GM21423 (cell line): ENCODE measurements at regions not wholly inside any gene's neighbourhood (a gene's known extent, or its start where the extent isn't known, plus 50 kb on each side); places are given as distances from the start of the nearest gene placed in this dataset.

ENCODE experiments used
- ATAC-seq: cut with Tn5 transposase; IDR thresholded peaks from one replicate; pipeline ENCODE4 v1.9.1; 2021; ENCODE audit warnings: mild to moderate bottlenecking, moderate library complexity; ENCODE audit not compliant: unreplicated experiment

DNA sequence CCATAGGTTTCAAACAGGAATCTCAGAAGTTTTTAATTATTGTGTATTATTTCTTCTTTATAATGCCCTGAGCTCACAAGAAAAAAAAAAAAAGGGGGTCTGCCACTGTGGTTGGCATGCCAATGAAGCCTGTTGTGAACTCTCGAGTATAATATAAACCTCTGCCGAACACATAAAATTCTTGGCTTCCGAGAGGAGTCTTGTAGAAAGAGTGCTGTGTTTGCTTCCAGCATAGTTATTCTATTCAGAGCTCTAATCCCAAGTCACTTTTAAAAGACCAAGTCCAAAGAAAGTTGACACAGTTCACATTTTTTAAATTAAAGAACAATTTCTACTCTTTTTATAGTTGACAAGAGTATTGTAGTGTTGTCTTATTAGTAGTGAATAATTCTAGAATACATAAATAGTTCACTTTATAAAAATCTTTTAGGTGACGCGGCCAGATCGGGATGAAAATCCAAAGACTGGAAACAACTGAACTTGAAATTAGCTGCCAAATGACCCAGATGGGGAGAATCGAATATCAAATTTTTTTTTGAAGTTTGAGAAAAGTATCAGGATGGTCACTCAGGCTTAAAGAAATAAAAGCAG lies 293.2 kb downstream of the DUSP10 start:
- no peak for ATAC-seq

DNA sequence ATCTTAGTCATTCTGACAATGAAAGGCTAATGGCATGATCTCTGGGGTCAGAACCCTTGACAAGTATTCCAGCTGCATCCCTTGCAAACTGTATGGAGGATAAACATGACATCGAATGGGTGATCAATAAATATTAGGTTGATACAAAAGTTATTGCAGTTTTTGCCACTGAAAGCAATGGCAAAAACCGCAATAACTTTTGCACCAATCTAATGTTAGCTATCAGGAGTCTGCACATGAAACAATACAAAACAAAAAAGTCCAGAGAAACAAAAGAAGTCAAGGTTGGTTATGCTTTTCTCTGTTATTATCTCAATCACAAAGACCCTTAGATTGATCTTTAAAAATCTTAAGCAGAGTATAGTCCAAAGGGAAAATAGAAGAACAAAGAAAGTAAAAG lies 292.7 kb downstream of the DUSP10 start:
- no peak for ATAC-seq

- peak; percentile 59 for ATAC-seq
Measured at GRCh38 chr1:221449801-221450470, 292.0 kb downstream of the DUSP10 start.

GRCh38 chr1:221451741-221452140 lies 290.1 kb downstream of the DUSP10 start:
- no peak for ATAC-seq

DNA sequence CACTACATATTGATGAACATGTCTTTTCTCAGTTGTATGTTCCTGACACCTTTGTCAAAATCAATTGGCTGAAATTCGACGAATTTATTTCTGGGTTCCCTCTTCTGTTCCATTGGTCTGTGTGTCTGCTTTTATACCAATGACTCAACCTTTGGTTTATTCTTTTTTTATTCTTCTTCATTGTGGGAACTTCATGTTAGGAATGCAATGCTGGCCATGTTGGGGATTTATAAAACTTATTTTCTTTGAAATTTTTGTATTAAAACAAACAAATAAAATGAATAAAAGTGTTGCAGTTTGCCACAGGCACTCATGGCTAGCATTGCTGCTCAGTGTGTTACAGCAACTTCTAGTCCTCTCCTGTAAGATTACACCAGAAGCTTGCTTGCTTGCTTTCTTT lies 287.8 kb downstream of the DUSP10 start:
- ATAC-seq, result no peak

DNA sequence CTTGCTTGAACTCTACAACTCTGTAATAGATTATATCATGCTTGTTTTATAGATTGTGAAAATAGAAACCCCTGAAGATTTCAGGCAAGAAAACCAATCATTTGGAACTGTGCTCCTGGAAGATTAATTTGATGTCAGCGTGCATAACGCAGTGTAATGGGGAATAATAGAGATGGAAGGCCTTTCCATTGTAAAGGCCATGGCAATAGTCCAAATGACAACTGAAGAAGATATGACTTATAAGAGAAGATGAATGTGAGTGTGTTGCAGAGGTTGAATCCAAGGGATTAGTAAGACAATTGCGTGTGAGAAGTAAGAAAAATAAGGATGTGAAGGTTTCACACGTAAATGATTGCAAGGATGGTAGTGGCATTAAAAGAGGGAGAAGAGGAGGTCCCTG lies 285.0 kb downstream of the DUSP10 start:
- no peak for ATAC-seq

GRCh38 chr1:221457685-221458446 lies 284.0 kb downstream of the DUSP10 start:
- no peak for ATAC-seq

DNA sequence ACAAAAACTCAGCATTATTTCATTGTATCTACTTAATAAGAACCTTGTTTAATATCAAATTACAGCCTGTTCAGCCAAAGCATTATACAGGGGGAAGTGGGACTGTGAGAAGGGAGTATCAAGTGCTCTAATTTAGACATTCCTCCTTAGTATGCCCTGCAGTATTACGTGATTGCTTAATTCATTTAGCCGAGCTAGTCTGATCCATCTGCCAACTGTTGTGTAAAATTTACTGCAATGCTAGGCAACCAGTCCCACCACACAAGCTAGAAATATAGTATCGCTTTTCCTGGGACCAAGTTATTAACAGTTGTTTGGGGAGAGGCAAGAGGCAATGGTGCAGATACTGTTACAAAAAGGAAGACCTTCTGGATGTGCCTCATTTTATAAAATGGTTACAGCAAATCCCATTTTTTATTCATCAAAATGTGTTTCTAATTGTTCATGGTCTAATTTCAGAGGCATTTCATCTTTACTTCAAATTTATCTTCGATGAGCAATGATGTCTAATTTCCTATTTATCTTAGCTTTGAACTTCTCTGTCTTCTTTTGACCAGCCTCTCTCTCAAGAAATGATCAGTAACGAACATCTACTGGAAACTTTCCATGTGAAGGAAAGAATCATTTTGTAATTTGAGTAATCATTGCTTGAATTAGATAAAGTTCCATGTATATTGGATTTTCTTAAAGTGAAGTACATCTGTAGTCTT lies 283.3 kb downstream of the DUSP10 start:
- no peak for ATAC-seq

DNA sequence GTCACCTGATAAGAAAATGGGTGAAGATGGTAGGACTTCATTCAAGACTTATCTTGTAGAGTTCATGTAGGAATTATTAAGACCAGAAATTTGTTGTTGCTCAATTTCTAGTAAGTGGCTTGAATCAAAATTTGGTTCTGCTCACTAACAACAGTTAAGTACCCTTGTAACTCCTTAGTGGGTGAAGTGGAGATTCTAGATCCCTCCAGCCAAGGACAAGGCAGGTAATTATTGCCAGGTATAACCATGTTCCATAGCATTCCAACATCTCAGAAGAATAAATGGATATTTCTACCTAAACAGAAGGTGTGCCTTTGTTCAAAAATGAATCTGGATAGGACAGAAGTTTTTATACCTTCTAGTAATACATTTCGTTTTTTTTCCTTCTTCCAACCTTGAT lies 282.3 kb downstream of the DUSP10 start:
- ATAC-seq, result no peak

- no peak for ATAC-seq
Measured at GRCh38 chr1:221462345-221462744, 279.5 kb downstream of the DUSP10 start.

- no peak for ATAC-seq
Measured at GRCh38 chr1:221468546-221468945, 273.3 kb downstream of the DUSP10 start.

DNA sequence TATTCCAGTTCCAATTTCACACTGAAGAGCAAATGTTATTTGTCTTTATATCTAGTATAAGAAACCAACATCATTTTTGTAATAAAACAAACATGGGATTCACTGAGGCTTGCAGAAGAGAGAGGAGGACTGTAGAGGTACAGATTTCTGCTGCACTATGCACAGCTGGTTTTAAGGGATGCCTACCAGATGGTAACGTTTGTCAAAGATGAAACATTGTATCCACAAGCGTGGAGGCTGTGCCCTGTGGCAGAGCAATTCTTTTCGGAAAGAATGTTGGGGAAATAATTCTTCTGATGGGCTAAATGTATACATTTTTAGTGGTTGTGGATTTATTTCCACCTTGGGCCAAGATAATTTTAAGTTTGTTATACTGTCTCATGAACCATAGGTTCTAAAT lies 272.4 kb downstream of the DUSP10 start:
- no peak for ATAC-seq

DNA sequence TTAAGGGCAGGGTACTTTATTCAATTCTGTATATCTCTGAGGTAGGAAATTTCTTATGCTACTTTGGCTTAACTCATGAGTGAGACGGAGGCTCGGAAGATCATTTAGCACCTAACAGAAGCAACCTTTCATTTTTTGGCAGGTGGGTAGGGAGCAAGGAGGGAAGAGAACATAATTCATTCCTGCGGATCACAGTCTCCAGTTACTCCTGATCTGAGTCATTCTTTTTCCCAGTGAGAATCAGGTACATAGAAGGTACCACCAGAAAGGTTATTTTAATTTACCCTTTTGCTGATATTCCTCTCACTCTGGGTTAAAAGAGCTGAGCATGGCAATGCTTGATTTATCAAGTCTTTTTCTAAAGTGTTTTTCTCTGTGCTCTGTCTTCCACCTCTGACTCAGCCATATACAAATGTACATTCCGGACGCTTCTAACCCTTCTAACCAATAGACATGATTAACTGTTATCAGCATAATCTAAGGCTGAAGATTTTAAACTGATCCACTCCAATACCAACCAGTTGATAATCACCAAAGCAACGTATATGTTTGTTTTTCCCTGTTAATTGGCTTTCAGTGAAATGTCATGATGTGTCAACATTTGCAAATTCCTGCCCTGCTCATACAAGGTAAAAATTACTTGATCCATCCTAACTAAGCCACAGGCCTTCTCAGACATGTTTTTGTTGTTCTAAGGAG lies 271.7 kb downstream of the DUSP10 start:
- no peak for ATAC-seq

GRCh38 chr1:221473411-221473810 lies 268.5 kb downstream of the DUSP10 start:
- no peak for ATAC-seq

- ATAC-seq, result no peak
Measured at GRCh38 chr1:221477252-221477651, 264.6 kb downstream of the DUSP10 start.

DNA sequence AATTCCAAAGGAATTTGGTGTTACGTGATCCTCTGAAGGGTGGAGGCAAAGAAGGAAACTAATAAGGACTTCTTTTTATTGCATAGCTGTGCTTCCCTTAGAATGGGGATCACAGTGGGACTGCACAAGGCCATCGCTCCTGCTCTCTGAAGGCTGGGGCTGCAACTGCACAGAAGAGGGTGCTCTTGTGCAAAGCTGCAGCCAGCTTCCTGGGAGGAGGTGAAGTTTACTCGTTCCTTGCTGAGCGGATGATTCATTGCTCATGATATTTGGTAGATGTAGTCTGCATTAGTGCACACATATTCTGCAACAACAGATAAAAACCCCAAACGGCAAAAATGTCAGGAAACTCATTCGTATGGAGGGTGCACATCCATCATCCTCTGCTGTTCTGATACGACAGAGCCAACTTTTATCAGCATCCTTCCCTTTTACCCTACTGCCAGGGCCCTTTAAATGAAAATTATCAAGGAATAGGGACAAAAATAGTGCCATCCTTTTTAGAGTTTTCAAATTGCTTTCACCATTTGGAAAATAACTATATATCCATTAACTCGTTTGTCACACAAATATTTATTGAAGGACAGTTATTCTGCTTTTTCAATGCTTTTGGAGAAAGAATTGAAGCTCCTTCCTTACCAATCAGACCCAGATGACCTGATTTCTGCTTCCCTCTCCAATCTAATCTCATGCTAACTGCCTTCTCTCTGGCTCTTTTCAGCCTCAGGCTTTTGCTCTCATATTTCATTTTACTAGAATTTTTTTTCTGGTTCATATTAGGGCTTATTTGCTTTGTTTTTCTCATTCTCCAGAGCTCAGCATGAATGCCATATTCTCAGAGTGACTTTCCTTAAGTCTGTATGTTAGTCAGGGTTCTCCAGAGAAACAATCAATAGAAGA lies 263.6 kb downstream of the DUSP10 start:
- peak; percentile 94 for ATAC-seq

DNA sequence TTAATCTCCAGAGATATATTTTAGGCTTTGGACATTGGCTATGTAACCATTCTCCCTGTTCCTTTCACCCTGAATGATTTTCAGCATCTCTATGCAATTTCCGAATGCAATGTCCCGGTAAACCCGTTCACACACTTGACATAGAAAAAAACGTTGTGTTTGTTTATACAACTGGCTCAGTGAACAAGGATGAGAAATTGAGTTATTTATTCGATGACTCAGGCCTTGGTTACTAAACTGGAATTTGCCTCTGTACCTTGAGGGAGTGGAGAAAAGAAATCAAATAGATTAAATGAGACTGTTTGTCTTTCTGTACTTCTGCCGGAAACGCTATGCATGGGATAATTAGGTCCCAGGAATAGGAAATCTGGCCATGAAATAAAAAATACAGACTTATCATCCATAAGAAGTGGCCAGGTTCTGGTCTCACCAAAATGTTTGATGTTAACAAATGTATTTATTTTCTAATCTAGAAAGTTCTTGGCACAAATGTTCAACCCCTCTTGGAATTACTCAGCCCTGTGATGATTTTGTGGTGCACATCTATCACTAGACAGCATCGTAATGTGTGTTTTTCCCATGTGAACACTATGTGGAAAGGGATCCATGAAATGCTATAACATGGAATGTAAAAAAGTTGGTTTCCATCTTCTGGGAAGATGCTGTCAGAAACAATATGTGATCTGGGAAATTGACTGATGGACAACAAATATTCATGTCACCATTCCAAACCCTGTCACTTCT lies 253.9 kb downstream of the DUSP10 start:
- ATAC-seq, result no peak

GRCh38 chr1:221488550-221488949 lies 253.3 kb downstream of the DUSP10 start:
- no peak for ATAC-seq

GRCh38 chr1:221494670-221495069 lies 247.2 kb downstream of the DUSP10 start:
- ATAC-seq, result no peak
